Activated CD8-positive, alpha-beta T cell treated with anti-CD3 and anti-CD28 coated beads for 36 hours (primary cell): ENCODE measurements at regions not wholly inside any gene's neighbourhood (a gene's known extent, or its start where the extent isn't known, plus 50 kb on each side); places are given as distances from the start of the nearest gene placed in this dataset.
"Not testable (repeated sequence)": the region's sequence is repeated elsewhere in the genome, so short reads cannot be mapped to it uniquely, and the experiment has no call there.

Experiments used
- ATAC-seq: fragments of 200-7000 bp; cut with Tn5 transposase; one replicate; pipeline ENCODE4 v1.10.0; 2021; ENCODE audit warnings: mild to moderate bottlenecking, moderate library complexity
- CTCF ChIA-PET: fragments of 350-600 bp; sonication (Branson Sonifier 250); formaldehyde crosslinking; loops from one replicate; lab custom pipeline; 2021; ENCODE audit warnings: antibody characterized with exemption; lab: Charles Lee
- POLR2A ChIA-PET: fragments of 350-600 bp; sonication (Branson Sonifier 250); formaldehyde crosslinking; loops from one replicate; lab custom pipeline; 2021; ENCODE audit warnings: antibody characterized with exemption; lab: Charles Lee
- DNase-seq: peaks from one replicate; pipeline ENCODE4 v3.0.0-alpha.2; 2020
- H3K27ac Mint-ChIP-seq: one replicate; pipeline ENCODE4 v1.8.0; 2021; ENCODE audit warnings: mild to moderate bottlenecking, mixed read lengths
- H3K27me3 Mint-ChIP-seq: one replicate; pipeline ENCODE4 v1.8.0; 2021; ENCODE audit warnings: mixed read lengths
- H3K36me3 Mint-ChIP-seq: one replicate; pipeline ENCODE4 v1.8.0; 2021; ENCODE audit warnings: low read depth, mixed read lengths
- H3K4me1 Mint-ChIP-seq: one replicate; pipeline ENCODE4 v1.8.0; 2021; ENCODE audit warnings: low read depth, mixed read lengths
- H3K4me3 Mint-ChIP-seq: one replicate; pipeline ENCODE4 v1.8.0; 2021; ENCODE audit warnings: mild to moderate bottlenecking, moderate library complexity, mixed read lengths
- H3K9me3 Mint-ChIP-seq: one replicate; pipeline ENCODE4 v1.8.0; 2021; ENCODE audit warnings: mixed read lengths
- intact Hi-C: fragments of 100-400 bp; cut with micrococcal nuclease; formaldehyde crosslinking; loops from one replicate; pipeline ENCODE4 v1.10.0; 2022
- TF ChIP-seq, protein P1 (sequence below): fragments of 200-600 bp; IDR thresholded peaks from one replicate; pipeline ENCODE4 v1.8.0; 2022; ENCODE audit warnings: antibody characterized with exemption, mild to moderate bottlenecking

DNA sequence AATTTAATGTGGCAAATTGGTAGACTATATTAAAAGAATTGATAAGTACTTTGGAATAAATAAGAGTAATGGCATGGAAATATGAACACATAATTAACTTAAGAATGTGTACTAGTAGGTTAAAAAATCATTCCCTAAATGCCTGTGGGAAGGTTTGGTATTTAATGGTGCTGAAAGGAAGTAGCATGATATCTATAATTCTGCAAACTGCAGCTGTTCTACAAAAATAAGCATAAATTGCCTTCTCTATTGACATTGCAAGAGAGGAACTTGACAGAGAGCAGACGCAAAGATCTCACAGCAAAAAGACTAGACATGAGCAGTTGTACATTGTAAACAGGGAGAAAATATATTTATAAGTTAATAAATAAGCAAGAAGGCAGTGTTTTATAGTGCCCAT, 752.5 kb upstream of the PCDH10 start:
- Mint-ChIP-seq H3K4me1 (no peaks in the 10 kb centered on the region), H3K27me3 (no peaks in the 10 kb centered on the region), H3K36me3 (no peaks in the 10 kb centered on the region), H3K27ac (no peak overlapping the region), H3K9me3 (peaks cover 2% of the 10 kb centered on the region), H3K4me3 (no peak overlapping the region)
- ATAC-seq (no peak), DNase-seq (no peak)
- CTCF ChIA-PET: no interaction called here
- TF ChIP-seq, protein P1, sequence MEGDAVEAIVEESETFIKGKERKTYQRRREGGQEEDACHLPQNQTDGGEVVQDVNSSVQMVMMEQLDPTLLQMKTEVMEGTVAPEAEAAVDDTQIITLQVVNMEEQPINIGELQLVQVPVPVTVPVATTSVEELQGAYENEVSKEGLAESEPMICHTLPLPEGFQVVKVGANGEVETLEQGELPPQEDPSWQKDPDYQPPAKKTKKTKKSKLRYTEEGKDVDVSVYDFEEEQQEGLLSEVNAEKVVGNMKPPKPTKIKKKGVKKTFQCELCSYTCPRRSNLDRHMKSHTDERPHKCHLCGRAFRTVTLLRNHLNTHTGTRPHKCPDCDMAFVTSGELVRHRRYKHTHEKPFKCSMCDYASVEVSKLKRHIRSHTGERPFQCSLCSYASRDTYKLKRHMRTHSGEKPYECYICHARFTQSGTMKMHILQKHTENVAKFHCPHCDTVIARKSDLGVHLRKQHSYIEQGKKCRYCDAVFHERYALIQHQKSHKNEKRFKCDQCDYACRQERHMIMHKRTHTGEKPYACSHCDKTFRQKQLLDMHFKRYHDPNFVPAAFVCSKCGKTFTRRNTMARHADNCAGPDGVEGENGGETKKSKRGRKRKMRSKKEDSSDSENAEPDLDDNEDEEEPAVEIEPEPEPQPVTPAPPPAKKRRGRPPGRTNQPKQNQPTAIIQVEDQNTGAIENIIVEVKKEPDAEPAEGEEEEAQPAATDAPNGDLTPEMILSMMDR: no peak
- POLR2A ChIA-PET: no interaction called here
- intact Hi-C loops: no loop called here

DNA sequence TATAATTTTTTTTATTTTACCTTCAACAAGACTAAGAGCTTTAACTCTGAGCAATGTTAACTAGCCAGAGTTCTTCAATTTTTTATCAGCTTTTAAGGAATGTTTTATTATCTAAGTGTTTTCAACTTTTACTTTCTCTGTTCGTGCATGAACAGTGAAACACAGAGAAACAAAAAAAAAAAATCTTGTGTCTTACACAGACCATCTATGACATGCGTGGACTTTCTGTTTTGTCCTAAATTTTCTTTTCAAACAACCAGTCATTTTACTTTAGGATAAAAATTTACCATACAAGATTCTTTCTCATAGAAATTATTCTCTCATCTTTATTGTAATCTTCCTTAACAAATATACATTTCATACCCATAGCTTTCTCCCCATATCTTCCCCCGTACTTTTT, 731.9 kb upstream of the PCDH10 start:
- H3K4me3 Mint-ChIP-seq: no peak overlapping the region

DNA sequence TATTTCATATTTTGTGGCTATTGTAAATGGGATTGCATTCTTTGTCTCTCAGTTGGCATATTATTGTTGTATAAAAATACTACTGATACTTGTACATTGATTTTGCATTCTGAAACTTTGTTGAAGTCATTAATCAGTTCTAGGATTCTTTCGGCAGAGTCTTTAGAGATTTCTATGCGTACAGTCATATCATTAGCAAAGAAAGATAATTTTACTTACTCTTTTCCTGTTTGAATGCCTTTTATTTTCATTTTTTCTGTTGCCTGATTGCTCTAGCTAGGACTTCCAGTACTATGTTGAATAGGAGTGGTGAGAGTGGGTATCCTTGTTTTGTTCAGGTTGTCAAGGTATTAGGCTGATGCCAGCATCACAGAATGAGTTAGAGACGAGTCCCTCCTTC, 722.0 kb upstream of the PCDH10 start:
- no peaks in the 10 kb centered on the region for H3K9me3 Mint-ChIP-seq
- H3K36me3 Mint-ChIP-seq: no peaks in the 10 kb centered on the region
- TF ChIP-seq, protein P1: no peak
- ChIA-PET CTCF (no interaction called here), POLR2A (no interaction called here)
- no peak overlapping the region for H3K27ac Mint-ChIP-seq
- intact Hi-C loops: no loop called here
- H3K4me1 Mint-ChIP-seq: no peaks in the 10 kb centered on the region
- H3K27me3 Mint-ChIP-seq: no peaks in the 10 kb centered on the region
- no peak overlapping the region for H3K4me3 Mint-ChIP-seq
- ATAC-seq (no peak), DNase-seq (no peak)

More for the DNA sequence above, 731.9 kb upstream of the PCDH10 start:
- POLR2A ChIA-PET: no interaction called here
- Mint-ChIP-seq H3K4me1 (no peaks in the 10 kb centered on the region), H3K9me3 (peaks cover 11% of the 10 kb centered on the region), H3K27ac (no peak overlapping the region), H3K36me3 (no peaks in the 10 kb centered on the region), H3K27me3 (no peaks in the 10 kb centered on the region)
- DNase-seq (no peak), ATAC-seq (no peak)
- TF ChIP-seq, protein P1: no peak
- CTCF ChIA-PET: no interaction called here
- intact Hi-C loops: no loop called here

DNA sequence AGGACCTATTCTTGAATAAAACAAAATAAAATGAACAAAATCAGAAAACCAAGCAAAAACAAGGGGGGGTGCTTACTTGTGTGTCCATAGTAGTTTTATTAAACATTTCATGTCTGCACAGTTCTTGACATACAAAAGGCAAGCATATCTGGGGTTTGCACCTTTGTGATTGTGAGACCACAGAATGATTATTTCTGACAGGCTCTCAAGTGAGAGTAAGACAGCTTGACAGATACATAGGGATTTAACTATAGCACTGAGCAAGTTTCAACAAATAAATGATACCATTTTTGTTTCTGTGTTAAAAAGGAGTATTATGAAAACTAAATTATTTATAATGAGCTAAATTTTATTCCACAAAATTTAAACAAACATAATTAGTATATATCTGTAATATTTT, 712.0 kb upstream of the PCDH10 start:
- POLR2A ChIA-PET: no interaction called here
- Mint-ChIP-seq H3K9me3 (peaks cover 2% of the 10 kb centered on the region), H3K36me3 (no peaks in the 10 kb centered on the region), H3K27ac (no peak overlapping the region), H3K27me3 (no peaks in the 10 kb centered on the region), H3K4me3 (no peak overlapping the region), H3K4me1 (no peaks in the 10 kb centered on the region)
- ATAC-seq (no peak), DNase-seq (no peak)
- CTCF ChIA-PET: no interaction called here
- TF ChIP-seq, protein P1: no peak
- intact Hi-C loops: no loop called here

DNA sequence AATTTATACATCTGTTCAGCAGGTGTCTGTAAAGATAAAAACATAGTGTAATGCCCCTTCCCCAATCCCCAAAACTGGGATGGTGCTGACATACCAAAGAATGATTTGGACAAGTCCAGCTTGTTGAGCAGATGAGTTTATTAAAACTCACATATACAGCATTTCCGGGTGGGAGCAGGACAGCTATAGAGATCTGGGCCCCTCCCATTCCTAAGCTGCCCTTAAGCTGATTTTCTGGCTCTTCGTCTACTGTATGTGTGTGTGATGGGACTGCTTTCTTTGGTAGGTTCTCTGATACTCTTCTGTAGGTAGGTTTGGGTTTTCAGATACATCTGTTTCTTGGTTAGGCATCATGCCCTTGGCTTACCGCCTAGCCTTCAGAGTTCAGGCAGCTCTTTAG, 703.7 kb upstream of the PCDH10 start:
- Mint-ChIP-seq H3K36me3 (no peaks in the 10 kb centered on the region), H3K27ac (no peak overlapping the region), H3K4me1 (no peaks in the 10 kb centered on the region), H3K4me3 (no peak overlapping the region), H3K9me3 (peaks cover 5% of the 10 kb centered on the region), H3K27me3 (no peaks in the 10 kb centered on the region)
- CTCF ChIA-PET: no interaction called here
- ATAC-seq (no peak), DNase-seq (no peak)
- TF ChIP-seq, protein P1: no peak
- POLR2A ChIA-PET: no interaction called here
- intact Hi-C loops: no loop called here

DNA sequence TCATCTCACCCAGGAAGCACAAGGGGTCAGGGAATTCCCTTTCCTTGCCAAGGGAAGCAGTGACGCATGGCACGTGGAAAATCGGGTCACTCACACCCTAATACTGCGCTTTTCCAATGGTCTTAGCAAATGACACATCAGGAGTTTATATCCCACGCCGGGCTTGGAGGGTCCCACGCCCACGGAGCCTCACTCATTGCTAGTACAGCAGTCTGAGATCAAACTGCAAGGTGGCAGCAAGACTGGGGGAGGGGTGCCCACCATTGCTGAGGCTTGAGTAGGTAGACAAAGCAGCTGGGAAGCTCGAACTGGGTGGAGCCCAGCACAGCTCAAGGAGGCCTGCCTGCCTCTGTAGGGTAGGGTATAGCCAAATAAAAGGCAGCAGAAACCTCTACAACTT, 691.1 kb upstream of the PCDH10 start:
- H3K27me3 Mint-ChIP-seq, H3K4me1 Mint-ChIP-seq, intact Hi-C loops, POLR2A ChIA-PET, DNase-seq, H3K36me3 Mint-ChIP-seq, ATAC-seq, H3K4me3 Mint-ChIP-seq, CTCF ChIA-PET, H3K27ac Mint-ChIP-seq: not testable (repeated sequence)
- peaks cover 10% of the 10 kb centered on the region for H3K9me3 Mint-ChIP-seq
